Astrocyte (in vitro differentiated cells and primary cell): ENCODE measurements at regions not wholly inside any gene's neighbourhood (a gene's known extent, or its start where the extent isn't known, plus 50 kb on each side); places are given as distances from the start of the nearest gene placed in this dataset.

Experiments
- DNase-seq: peaks from one replicate; pipeline ENCODE4 v3.0.0-alpha.2; 2010; ENCODE audit warnings: low read depth
- FAIRE-seq: peaks from 2 replicates; lab custom pipeline; 2011; peaks lifted over from hg19 to GRCh38; lab: Jason Lieb, UNC
- H2AFZ ChIP-seq: 2 replicates; pipeline ENCODE4 v1.6.0; 2012; ENCODE audit warnings: low read depth, low read length, inconsistent platforms
- H3K27ac ChIP-seq: 2 replicates; pipeline ENCODE4 v1.5.1; 2011; ENCODE audit warnings: low read depth, low read length, inconsistent platforms
- H3K27me3 ChIP-seq: 2 replicates; pipeline ENCODE4 v1.6.0; 2011; ENCODE audit warnings: low read length, inconsistent platforms; ENCODE audit not compliant: insufficient read depth
- H3K36me3 ChIP-seq: 2 replicates; pipeline ENCODE4 v1.5.1; 2011; ENCODE audit warnings: low read length, inconsistent platforms; ENCODE audit not compliant: insufficient read depth
- H3K4me1 ChIP-seq: 2 replicates; pipeline ENCODE4 v1.5.1; 2011; ENCODE audit warnings: low read length, inconsistent platforms; ENCODE audit not compliant: insufficient read depth
- H3K4me2 ChIP-seq: 2 replicates; pipeline ENCODE4 v1.6.0; 2012; ENCODE audit warnings: low read length, inconsistent platforms
- H3K4me3 ChIP-seq: 2 replicates; pipeline ENCODE4 v1.5.1; 2011; ENCODE audit warnings: low read depth, mild to moderate bottlenecking, low read length, inconsistent platforms; ENCODE audit not compliant: insufficient read depth
- H3K79me2 ChIP-seq: 2 replicates; pipeline ENCODE4 v1.6.0; 2012; ENCODE audit warnings: mild to moderate bottlenecking, low read length, inconsistent platforms; ENCODE audit not compliant: insufficient read depth
- H3K9ac ChIP-seq: 2 replicates; pipeline ENCODE4 v1.6.0; 2012; ENCODE audit warnings: mild to moderate bottlenecking, low read length, inconsistent platforms
- H3K9me3 ChIP-seq: 2 replicates; pipeline ENCODE4 v1.5.1; 2012; ENCODE audit warnings: low read depth, mild to moderate bottlenecking, low read length, inconsistent platforms; ENCODE audit not compliant: insufficient read depth
- H4K20me1 ChIP-seq: 2 replicates; pipeline ENCODE4 v1.6.0; 2012; ENCODE audit warnings: low read length, inconsistent platforms; ENCODE audit not compliant: insufficient read depth
- H3K27ac Mint-ChIP-seq: one replicate; pipeline ENCODE4 v1.8.0; 2021; ENCODE audit warnings: mild to moderate bottlenecking, mixed read lengths; ENCODE audit not compliant: unreplicated experiment
- H3K27me3 Mint-ChIP-seq: one replicate; pipeline ENCODE4 v1.8.0; 2021; ENCODE audit warnings: low read depth, mixed read lengths; ENCODE audit not compliant: unreplicated experiment
- H3K36me3 Mint-ChIP-seq: one replicate; pipeline ENCODE4 v1.8.0; 2021; ENCODE audit warnings: low read depth, mixed read lengths; ENCODE audit not compliant: unreplicated experiment
- H3K4me1 Mint-ChIP-seq: one replicate; pipeline ENCODE4 v1.8.0; 2021; ENCODE audit warnings: low read depth, mixed read lengths; ENCODE audit not compliant: unreplicated experiment
- H3K4me3 Mint-ChIP-seq: one replicate; pipeline ENCODE4 v1.8.0; 2021; ENCODE audit warnings: mild to moderate bottlenecking, moderate library complexity, mixed read lengths; ENCODE audit not compliant: unreplicated experiment
- H3K9me3 Mint-ChIP-seq: one replicate; pipeline ENCODE4 v1.8.0; 2021; ENCODE audit warnings: mild to moderate bottlenecking, mixed read lengths; ENCODE audit not compliant: unreplicated experiment
- CTCF ChIP-seq: IDR thresholded peaks from 2 replicates; pipeline ENCODE4 v1.5.1; 2011; ENCODE audit warnings: low read depth, mild to moderate bottlenecking, inconsistent platforms, low read length, moderate library complexity; ENCODE audit not compliant: insufficient read depth
- EZH2 ChIP-seq: IDR thresholded peaks from 2 replicates; pipeline ENCODE4 v1.6.1; 2012; ENCODE audit warnings: mild to moderate bottlenecking, low read length, inconsistent platforms; ENCODE audit not compliant: insufficient read depth

GRCh38 chr6:86142326-86142725 lies 499.6 kb upstream of the SYNCRIP start:
- TF ChIP-seq CTCF, result no peak
- TF ChIP-seq EZH2, result no peak
- H3K27ac ChIP-seq, result no peak overlapping the region
- H3K4me3 Mint-ChIP-seq, result no peak overlapping the region
- no peaks in the 10 kb centered on the region for H3K9me3 ChIP-seq
- H3K27me3 Mint-ChIP-seq, result no peaks in the 10 kb centered on the region
- H3K9me3 Mint-ChIP-seq, result peaks cover 3% of the 10 kb centered on the region
- no peak overlapping the region for H3K4me3 ChIP-seq
- no peaks in the 10 kb centered on the region for H3K4me1 ChIP-seq
- H3K4me2 ChIP-seq, result no peak overlapping the region
- no peaks in the 10 kb centered on the region for H3K79me2 ChIP-seq
- peaks cover 3% of the 10 kb centered on the region for H3K4me1 Mint-ChIP-seq
- no peak overlapping the region for H3K27ac Mint-ChIP-seq
- H3K36me3 ChIP-seq, result no peaks in the 10 kb centered on the region
- H4K20me1 ChIP-seq, result no peaks in the 10 kb centered on the region
- DNase-seq (no peak), FAIRE-seq (no peak)
- no peaks in the 10 kb centered on the region for H3K27me3 ChIP-seq
- H3K36me3 Mint-ChIP-seq, result no peaks in the 10 kb centered on the region
- H2AFZ ChIP-seq, result no peak overlapping the region
- H3K9ac ChIP-seq, result no peak overlapping the region

DNA sequence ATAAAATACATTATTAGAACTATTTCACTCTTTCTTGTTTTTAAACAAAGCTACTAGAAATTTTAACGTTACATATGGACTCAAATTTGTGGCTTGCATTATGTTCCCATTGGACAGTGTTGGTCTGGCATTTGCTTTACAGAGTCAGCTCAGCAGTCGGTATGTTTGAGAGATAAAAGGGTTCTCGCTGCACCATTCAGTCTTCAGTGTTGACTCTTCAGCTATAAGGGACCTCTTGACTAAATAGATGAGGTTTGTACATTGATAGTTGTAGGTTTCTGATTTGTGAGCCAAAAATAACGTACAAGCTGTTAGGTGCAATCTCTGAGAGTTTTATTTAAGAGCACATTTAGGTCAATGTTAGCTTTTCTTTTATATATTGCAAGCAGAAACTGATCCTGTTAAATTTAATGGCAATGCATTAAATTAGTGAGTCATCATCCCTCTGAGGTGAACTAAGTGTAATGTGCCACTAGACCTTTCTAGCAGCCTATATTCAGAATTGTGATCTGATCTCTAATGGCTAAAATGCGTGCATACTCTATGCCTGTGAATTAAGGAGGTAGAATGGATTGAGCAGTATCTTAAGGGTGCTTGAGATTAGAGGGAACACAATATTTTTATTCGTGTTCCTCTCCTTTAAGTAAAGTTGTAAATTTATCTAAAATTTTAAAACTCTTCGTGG lies 485.6 kb upstream of the SYNCRIP start:
- Histone ChIP-seq H3K4me1 (no peaks in the 10 kb centered on the region), H4K20me1 (no peaks in the 10 kb centered on the region), H2AFZ (no peak overlapping the region), H3K36me3 (no peaks in the 10 kb centered on the region), H3K27me3 (no peaks in the 10 kb centered on the region), H3K4me2 (no peak overlapping the region), H3K79me2 (no peaks in the 10 kb centered on the region), H3K9me3 (no peaks in the 10 kb centered on the region), H3K9ac (no peak overlapping the region), H3K27ac (no peak overlapping the region), H3K4me3 (no peak overlapping the region)
- Mint-ChIP-seq H3K27me3 (peaks cover 4% of the 10 kb centered on the region), H3K4me1 (no peaks in the 10 kb centered on the region), H3K9me3 (peaks cover 2% of the 10 kb centered on the region), H3K36me3 (no peaks in the 10 kb centered on the region), H3K27ac (no peak overlapping the region), H3K4me3 (no peak overlapping the region)
- no peak for FAIRE-seq
- TF ChIP-seq EZH2, result no peak
- TF ChIP-seq CTCF, result no peak
- no peak for DNase-seq

DNA sequence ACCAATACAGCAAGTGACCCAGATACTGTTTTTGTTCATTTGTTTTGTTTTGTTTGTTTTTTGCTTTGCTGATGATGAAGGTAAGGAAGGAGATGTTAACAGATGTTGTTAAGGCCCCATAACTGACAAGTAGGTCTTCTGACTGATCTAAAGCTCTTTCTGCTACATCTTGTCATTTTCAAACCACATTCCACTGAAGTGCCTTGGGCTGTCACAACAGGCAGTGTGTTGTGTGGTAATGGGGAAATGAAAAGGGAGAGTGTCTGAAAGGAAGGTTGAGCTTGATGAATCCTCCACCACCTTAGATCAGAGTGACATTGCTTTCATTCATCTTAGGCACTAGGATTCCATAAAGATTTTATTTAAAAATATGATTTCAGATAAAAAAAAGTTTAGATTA lies 479.4 kb upstream of the SYNCRIP start:
- no peak overlapping the region for H3K27ac ChIP-seq
- no peak for TF ChIP-seq EZH2
- TF ChIP-seq CTCF, result no peak
- H3K4me3 Mint-ChIP-seq, result no peak overlapping the region
- H3K27me3 Mint-ChIP-seq, result peaks cover 3% of the 10 kb centered on the region
- H3K9ac ChIP-seq, result no peak overlapping the region
- no peaks in the 10 kb centered on the region for H3K9me3 ChIP-seq
- H3K27ac Mint-ChIP-seq, result no peak overlapping the region
- H2AFZ ChIP-seq, result no peak overlapping the region
- H4K20me1 ChIP-seq, result no peaks in the 10 kb centered on the region
- H3K4me2 ChIP-seq, result no peak overlapping the region
- DNase-seq (no peak), FAIRE-seq (no peak)
- no peaks in the 10 kb centered on the region for H3K27me3 ChIP-seq
- H3K36me3 Mint-ChIP-seq, result no peaks in the 10 kb centered on the region
- H3K79me2 ChIP-seq, result no peaks in the 10 kb centered on the region
- no peaks in the 10 kb centered on the region for H3K4me1 ChIP-seq
- H3K4me1 Mint-ChIP-seq, result no peaks in the 10 kb centered on the region
- H3K4me3 ChIP-seq, result no peak overlapping the region
- peaks cover 1% of the 10 kb centered on the region for H3K9me3 Mint-ChIP-seq
- no peaks in the 10 kb centered on the region for H3K36me3 ChIP-seq
